ENCODE measurements at regions not wholly inside any gene's neighbourhood (a gene's known extent, or its start where the extent isn't known, plus 50 kb on each side); places are given as distances from the start of the nearest gene placed in this dataset.

GRCh38 chr4:126291886-126292285, 977.1 kb downstream of the FAT4 start:
- no peak for DNase-seq (ENCODE audit: extremely low read depth in 1 of 11, low read depth in 9 of 11, low spot score in 4 of 11)

GRCh38 chr4:126298271-126298670, 983.5 kb downstream of the FAT4 start:
- no peak for DNase-seq (ENCODE audit: extremely low read depth in 1 of 11, low read depth in 9 of 11, low spot score in 4 of 11)

GRCh38 chr4:126306152-126306869, 991.6 kb downstream of the FAT4 start:
- DNase-seq (ENCODE audit: extremely low read depth in 1 of 11, low read depth in 9 of 11, low spot score in 4 of 11) = no peak

- DNase-seq (ENCODE audit: extremely low read depth in 1 of 11, low read depth in 9 of 11, low spot score in 4 of 11) = no peak
Measured at GRCh38 chr4:126318376-126318775, 1003.6 kb downstream of the FAT4 start.

- DNase-seq (ENCODE audit: extremely low read depth in 1 of 11, low read depth in 9 of 11, low spot score in 4 of 11) = no peak
Measured at GRCh38 chr4:126328914-126329313, 1014.2 kb downstream of the FAT4 start.

GRCh38 chr4:126338548-126338947, 1023.8 kb downstream of the FAT4 start:
- DNase-seq (ENCODE audit: extremely low read depth in 1 of 11, low read depth in 9 of 11, low spot score in 4 of 11) = no peak

- no peak for DNase-seq (ENCODE audit: extremely low read depth in 1 of 11, low read depth in 9 of 11, low spot score in 4 of 11)
Measured at GRCh38 chr4:126341927-126342326, 1027.2 kb downstream of the FAT4 start.

GRCh38 chr4:126344472-126344871, 1029.7 kb downstream of the FAT4 start:
- DNase-seq (ENCODE audit: extremely low read depth in 1 of 11, low read depth in 9 of 11, low spot score in 4 of 11) = no peak

GRCh38 chr4:126346654-126347053, 1031.9 kb downstream of the FAT4 start:
- DNase-seq (ENCODE audit: extremely low read depth in 1 of 11, low read depth in 9 of 11, low spot score in 4 of 11) = no peak

- no peak for DNase-seq (ENCODE audit: extremely low read depth in 1 of 11, low read depth in 9 of 11, low spot score in 4 of 11)
Measured at GRCh38 chr4:126354784-126355183, 1040.0 kb downstream of the FAT4 start.

GRCh38 chr4:126358041-126358440, 1043.3 kb downstream of the FAT4 start:
- DNase-seq (ENCODE audit: extremely low read depth in 1 of 11, low read depth in 9 of 11, low spot score in 4 of 11) = no peak

- no peak for DNase-seq (ENCODE audit: extremely low read depth in 1 of 11, low read depth in 9 of 11, low spot score in 4 of 11)
Measured at GRCh38 chr4:126361287-126361686, 1046.5 kb downstream of the FAT4 start.

GRCh38 chr4:126364311-126364911, 1049.7 kb downstream of the FAT4 start:
- no peak for DNase-seq (ENCODE audit: extremely low read depth in 1 of 11, low read depth in 9 of 11, low spot score in 4 of 11)

- no peak for DNase-seq (ENCODE audit: extremely low read depth in 1 of 11, low read depth in 9 of 11, low spot score in 4 of 11)
Measured at GRCh38 chr4:126369076-126369475, 1054.3 kb downstream of the FAT4 start.

GRCh38 chr4:126372634-126373033, 1057.9 kb downstream of the FAT4 start:
- no peak for DNase-seq (ENCODE audit: extremely low read depth in 1 of 11, low read depth in 9 of 11, low spot score in 4 of 11)

GRCh38 chr4:126375462-126376054, 1060.8 kb downstream of the FAT4 start:
- no peak for DNase-seq (ENCODE audit: extremely low read depth in 1 of 11, low read depth in 9 of 11, low spot score in 4 of 11)

- no peak for DNase-seq (ENCODE audit: extremely low read depth in 1 of 11, low read depth in 9 of 11, low spot score in 4 of 11)
Measured at GRCh38 chr4:126385954-126386353, 1071.2 kb downstream of the FAT4 start.

- no peak for DNase-seq (ENCODE audit: extremely low read depth in 1 of 11, low read depth in 9 of 11, low spot score in 4 of 11)
Measured at GRCh38 chr4:126386512-126386911, 1071.8 kb downstream of the FAT4 start.

GRCh38 chr4:126395664-126396063, 1080.9 kb downstream of the FAT4 start:
- no peak for DNase-seq (ENCODE audit: extremely low read depth in 1 of 11, low read depth in 9 of 11, low spot score in 4 of 11)

GRCh38 chr4:126396121-126396520, 1081.4 kb downstream of the FAT4 start:
- DNase-seq (ENCODE audit: extremely low read depth in 1 of 11, low read depth in 9 of 11, low spot score in 4 of 11) = no peak

GRCh38 chr4:126396703-126397102, 1081.9 kb downstream of the FAT4 start:
- no peak for DNase-seq (ENCODE audit: extremely low read depth in 1 of 11, low read depth in 9 of 11, low spot score in 4 of 11)

Measured in renal cortex interstitium (tissue), 11 donors.